HG03378 (cell line): ENCODE measurements at regions not wholly inside any gene's neighbourhood (a gene's known extent, or its start where the extent isn't known, plus 50 kb on each side); places are given as distances from the start of the nearest gene placed in this dataset.
"Not testable (repeated sequence)": the region's sequence is repeated elsewhere in the genome, so short reads cannot be mapped to it uniquely, and the experiment has no call there.

Experiments
- ATAC-seq: cut with Tn5 transposase; IDR thresholded peaks from one replicate; pipeline ENCODE4 v1.9.1; 2021; ENCODE audit warnings: mild to moderate bottlenecking, moderate library complexity; ENCODE audit not compliant: unreplicated experiment

DNA sequence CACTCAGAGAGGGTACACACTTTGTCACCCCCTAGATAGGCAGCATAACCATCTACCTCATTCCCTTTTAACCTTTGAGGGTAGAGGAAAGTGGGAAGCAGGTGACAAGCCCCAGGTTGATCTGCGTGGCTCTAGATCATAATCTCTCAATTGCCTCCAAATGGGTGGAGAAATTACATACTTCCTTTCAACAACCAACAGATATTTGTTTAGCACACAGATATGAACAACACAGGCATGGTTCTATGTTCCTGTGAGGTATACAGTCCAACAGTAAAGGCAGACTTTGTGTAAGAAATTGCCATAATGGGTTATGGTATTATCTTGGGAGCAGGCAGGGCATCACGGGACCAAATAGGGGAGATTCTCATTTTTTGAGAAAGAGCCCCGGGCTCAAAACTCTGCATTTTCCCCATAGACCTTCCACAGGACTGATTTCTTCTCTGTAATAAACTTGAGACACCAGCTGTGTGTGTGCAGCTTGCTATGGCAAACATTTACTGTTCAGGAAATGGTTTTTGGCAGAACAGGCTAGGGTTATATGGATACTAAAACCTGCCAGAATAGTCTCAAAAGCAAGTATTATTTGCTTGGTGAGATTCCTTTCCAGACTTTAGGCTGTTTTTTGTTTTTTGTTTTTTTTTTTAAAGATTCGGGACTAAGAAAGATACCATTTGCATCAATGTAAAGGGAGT, 126.2 kb downstream of the CD164 start:
- no peak for ATAC-seq

DNA sequence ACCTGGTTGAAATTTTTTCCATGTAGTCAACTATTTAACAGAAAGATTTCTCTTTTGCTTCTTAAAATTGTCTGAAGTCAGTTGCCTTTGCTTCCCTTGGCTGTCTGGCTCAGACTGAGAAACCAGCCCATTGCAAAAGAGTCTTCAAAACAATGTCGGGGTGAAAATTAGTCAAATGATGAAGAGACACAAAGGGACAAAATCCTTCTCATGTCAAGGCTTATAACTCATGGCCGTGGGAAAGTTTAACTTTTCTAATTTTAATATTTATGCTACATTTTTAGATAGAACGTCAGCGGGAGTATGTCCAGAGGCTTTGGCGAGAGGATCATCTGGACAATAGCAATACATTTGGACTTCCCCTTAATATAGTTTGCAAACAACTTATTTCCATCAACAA, 127.2 kb downstream of the CD164 start:
- no peak for ATAC-seq

DNA sequence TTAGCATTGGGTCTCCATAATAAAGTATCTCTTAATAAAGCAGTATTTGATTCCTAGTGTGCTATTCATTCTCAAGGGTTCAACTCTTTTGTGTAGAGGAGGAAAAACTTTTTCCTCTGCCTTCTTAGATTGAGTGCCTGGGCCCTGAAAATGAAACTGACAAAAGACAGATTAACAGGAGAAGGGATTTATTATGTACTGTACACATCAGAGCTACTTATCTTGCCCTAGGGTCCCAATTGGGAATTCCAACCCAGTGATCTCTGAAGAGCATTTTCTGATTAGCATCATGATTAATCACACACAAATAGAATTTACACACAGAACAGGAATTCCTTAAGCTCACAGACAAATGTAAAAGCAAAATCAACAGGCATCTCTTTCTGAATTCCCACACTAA, 128.9 kb downstream of the CD164 start:
- ATAC-seq, result no peak

DNA sequence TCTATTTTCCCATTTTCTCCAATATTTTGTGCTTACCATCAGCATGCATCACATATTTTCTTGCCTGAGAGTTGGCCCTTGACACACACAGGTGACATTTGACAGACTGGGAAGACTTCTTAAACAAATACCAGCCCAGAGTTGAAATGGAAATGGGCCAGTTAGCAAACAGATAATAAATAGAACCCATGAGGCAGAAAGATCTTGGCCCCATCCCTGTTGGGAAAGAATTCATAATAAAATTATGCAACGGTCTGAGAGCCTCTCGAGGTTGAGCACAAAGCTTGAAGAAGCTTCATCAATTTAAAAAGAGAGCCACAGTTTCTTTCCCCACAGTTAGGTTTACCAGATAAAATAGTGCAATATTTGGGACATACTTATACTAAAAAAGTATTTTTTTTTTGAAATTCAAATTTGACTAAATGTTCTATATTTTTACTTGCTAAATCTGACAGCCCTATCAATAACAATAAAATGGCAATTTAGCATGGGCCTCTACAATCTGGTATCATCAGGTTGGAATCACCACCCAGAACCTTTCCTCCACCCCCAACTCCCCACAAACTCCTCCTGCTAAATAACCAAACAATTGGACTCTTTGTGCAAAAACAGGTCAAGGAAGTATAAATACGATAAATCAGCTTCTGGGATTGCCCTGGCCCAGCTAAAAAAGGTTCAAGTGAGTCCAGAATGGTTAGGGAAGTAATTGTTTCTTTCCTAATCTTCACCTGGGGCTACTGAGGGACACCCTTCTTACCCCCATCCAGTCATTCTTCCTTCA, 129.8 kb downstream of the CD164 start:
- ATAC-seq, result no peak

DNA sequence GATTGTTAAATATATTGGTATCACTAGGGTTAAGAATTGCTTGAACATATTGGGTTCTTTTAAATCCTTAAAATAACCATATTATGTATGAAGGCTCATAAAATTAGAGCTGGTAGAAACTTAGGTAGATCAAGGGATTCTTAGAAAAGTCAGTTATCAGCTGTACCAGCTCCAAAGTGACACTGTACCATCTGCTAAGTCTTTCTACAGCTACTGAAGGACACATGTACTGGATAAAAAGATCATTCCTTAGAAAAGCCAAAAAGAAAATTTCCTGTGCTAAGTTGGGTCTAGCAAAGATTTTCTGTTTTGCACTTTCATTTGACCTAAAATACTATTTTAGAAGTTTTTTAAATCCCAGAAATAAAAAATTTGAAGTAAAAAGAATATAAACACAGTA, 130.4 kb downstream of the CD164 start:
- ATAC-seq, result no peak

DNA sequence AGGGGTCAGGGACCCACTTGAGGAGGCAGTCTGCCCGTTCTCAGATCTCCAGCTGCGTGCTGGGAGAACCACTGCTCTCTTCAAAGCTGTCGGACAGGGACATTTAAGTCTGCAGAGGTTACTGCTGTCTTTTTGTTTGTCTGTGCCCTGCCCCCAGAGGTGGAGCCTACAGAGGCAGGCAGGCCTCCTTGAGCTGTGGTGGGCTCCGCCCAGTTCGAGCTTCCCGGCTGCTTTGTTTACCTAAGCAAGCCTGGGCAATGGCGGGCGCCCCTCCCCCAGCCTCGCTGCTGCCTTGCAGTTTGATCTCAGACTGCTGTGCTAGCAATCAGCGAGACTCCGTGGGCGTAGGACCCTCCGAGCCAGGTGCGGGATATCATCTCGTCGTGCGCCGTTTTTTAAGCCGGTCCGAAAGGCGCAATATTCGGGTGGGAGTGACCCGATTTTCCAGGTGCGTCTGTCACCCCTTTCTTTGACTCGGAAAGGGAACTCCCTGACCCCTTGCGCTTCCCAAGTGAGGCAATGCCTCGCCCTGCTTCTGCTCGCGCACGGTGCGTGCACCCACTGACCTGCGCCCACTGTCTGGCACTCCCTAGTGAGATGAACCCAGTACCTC, 131.6 kb downstream of the CD164 start:
- not testable (repeated sequence) for ATAC-seq

DNA sequence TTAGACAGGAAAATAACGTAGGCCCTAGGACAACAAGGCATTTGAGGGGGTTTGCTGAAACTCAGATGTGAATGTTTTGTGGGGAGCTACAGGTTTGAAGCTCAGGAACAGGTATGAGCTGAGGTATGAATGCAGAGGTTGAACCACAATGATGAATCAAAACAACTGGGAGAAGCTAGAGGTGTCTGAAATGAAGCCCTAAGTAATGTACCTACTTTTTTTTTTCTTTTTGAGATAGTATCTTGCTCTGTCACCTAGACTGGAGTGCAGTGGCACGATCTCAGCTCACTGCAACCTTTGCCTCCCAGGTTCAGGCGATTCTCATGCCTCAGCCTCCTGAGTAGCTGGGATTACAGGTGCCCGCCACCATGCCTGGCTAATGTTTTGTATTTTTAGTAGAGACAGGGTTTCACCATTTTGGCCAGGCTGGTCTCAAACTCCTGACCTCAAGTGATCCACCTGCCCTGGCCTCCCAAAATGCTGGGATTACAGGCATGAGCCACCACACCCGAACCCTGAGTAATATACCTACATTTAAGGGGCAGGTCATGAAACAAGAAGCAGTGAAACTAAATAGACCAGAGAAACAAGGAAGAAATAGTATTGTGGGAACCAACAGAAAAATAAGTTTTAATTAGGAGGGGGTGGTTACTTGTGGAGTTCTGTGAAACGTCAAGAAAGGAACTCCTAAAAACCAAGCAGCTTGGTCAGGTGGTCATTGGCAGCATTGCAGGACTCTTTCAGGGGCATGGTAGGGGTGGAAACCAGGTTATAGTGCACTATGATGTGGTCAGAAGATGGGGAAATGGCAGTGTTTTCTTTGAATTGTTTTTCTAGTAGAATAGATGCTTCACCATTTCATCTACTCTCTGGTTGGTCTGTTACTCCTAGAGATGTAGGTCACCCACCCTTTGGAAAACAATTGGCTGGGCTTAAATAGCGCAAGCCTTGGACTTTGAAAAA, 138.1 kb downstream of the CD164 start:
- no peak for ATAC-seq

DNA sequence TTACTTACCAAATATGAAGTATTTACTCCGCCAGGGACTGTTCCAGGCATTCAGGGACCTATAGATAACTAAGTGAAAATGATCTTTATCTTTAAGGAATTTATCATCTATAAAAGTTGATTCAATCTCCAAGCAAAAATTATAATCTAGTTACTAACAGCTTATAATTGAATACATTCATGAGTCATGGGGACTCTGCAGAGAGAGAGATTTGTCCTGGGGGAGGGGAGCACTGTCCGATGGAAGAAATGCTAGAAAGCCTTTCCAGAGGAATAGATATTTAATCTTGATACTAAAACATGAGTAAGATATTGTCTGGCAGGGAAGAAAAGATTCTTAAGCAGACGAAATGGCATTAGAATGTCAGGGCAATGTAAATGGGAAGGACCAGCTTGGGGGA, 139.3 kb downstream of the CD164 start:
- no peak for ATAC-seq

DNA sequence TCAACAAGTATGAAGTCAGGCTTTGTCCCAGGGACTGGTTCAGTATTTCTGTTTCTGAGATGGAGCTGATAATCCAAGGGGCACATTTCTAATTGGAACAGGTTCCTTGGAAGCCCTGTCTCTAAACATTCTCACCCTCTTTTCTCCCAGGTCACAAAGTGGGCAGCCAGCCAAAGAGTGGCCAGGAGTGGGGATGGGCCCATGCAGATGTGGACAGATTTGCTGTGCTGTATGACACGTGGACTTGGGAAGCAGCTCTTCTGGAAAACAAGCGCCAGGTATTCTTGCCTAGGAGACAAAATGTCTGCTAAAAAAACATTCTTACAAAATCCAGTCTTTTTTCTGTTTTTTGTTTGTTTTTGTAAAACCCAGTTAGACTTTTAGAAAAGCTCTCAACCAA, 140.2 kb downstream of the CD164 start:
- no peak for ATAC-seq

DNA sequence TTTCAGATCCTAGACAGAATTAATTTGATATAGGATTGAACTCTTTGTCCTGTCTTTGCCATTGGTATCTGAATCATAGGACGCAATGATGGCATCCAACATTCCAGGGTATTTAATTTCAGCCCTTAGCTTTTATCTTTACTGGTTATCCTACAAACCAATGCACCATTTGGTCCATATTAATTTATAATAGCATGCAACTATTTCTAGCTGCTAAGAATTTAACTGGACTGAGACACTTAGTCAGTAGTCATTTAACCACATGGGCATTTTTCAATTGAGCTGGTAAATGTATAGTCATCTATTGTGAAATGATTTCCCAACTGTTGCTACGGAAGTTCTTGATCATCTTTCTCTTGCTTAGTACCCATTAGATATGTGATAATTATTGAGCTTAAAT, 141.1 kb downstream of the CD164 start:
- no peak for ATAC-seq

DNA sequence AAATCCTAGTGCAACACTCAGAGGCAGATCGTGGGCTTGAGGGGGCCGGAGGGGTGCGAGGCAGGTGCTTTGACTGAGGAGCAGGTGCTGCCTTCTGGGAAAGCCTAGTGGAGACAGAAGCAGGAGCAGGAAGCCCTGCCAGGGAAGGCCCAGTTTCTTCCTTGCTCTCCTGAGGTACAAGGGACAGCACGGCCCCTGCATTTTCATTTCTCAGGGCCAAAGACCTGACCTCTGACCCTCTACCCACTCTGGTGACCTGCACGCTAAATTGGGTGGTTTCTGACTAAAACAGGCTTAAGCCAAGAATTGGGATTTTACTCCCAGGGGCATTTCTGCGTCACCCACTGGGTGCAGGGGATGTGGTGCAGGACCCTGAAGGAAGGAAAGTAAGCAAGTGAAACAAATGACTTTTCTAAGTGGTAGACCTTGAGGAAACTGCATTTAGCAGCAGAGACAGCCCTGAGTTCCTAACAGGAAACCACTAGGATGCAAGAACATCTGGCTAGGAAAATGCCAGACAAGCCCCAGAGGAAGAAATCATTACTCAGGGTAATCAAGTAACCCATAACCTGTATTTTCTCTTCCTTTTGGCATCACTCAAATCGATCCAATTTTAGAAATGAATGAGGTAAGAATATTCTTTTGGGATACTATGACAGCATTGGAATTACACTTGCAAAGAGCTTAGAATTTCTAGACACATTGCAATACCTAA, 141.7 kb downstream of the CD164 start:
- ATAC-seq, result no peak

DNA sequence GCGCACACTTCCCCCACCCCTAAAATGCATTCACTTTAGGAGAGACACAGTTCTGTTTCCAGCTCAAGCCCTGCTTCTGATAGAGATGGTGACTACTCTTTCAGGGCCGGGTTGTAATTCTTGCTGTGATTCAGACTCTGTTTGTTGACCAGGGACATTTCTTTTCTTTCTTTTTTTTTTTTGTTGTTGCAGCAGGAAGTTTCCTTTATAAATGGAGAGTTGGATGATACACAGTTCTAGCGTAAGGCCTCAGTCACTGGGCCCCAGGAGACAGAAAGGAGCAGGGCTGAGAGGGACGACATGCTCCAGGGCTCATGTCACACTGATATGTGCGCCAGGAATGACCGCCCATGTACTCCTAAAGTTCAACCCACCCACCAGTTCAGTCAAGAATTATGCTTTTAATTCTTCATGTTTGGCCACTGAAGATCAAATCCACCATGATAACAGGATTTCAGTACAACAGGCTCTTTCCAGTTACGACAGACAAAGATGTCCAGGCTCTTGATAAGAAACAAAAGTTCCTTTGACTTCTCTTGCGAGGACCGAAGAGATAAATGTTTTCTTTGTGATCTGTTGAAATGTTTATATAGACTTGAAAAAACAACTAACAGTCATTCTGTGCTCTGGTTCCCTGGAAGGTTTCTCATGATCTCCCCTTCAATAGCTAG, 142.5 kb downstream of the CD164 start:
- no peak for ATAC-seq

DNA sequence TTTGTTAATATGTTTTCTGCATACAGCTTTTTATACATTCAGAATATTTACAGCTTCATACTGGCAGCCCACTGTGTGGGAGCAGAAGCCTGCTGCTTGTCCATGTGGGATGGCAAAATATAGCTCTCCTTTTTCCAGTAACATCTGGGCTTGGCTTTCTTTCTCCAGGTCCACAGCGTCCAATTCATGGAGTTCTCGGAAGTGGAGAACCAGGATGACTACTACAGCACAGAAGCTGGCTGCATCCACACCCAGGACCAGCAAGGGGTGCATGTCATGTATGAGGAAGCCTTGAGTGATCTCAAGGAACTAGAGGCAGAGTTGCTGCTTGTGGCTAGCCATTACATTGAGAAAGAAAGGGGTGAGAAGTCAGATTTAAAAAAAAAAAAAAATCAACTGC, 143.1 kb downstream of the CD164 start:
- no peak for ATAC-seq

DNA sequence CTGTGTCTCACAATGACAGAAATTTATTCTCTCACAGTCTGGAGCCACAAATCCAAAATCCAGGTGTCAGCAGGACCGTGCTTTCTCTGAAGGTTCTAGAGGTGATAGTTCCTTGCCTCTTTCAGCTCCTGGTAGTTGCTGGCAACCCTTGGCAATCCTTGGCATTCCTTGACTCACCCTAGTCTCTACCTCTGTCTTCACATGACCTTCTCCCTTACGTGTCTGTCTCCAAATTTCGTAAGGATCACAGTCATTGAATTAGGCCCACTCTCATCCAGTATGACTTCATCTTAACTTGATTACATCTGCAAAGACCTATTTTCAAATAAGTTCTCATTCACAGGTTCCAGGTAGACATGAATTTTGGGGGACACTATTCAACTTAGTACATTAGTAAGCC, 143.1 kb downstream of the CEP57L1 start:
- no peak for ATAC-seq

DNA sequence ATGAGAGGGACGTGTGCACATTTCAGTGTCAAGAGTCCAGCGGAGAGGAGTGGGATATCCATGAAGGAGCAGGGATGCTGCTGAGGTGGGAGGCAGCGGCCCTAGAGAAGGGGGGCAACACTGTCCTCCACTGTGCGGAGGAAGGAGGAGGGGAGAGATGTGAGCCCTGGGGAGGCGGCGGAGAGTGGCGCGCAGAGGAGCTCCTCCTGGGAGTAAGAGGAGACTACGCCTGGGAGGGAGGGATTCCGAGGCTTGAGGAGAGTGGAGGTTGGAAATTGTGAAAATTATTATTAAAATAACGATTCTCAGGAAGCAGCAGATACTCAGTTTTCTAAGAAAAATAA, 142.7 kb downstream of the CEP57L1 start:
- no peak for ATAC-seq

DNA sequence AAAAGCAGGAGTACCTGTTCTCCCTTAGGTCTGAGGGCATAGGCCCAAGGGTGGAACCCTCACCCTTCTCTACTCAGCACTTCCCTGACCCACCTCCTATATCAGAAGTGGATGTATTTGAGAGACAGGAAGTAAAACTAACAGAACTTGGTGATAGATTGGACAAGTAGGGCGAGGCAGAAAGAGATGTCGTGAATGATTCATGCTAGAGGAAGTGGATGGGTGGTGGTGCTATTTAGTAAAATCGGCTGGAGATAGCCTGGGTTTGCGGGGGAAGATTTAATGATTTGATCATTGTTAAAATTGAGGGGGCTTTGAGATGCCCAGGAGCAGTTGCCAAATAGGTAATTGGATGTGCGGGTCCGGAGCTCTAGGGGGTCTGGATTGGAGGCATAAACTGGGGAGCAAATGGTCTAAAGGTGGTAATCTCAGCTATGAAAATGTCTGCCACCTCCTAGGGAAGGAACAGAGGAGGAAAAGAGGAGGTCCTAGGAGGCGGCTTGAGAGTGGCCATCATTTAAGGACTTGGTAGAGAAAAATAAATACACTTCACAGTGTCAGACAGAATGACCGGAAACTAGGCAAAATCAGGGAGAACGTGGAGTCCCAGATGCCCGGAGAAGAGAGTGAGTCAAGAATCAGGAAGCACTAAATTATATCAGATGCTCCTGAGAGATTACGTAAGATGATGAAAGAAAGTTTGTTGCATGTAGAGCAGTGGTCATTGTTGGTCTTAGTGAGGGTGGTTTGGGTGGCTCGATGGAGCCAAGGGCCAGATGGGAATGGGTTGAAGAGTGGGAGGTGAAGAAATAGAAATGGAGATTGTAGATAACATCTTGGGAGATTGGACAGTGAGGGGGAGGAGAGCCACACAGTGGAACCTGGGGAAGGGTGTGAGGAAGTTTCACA, 142.0 kb downstream of the CEP57L1 start:
- no peak for ATAC-seq

DNA sequence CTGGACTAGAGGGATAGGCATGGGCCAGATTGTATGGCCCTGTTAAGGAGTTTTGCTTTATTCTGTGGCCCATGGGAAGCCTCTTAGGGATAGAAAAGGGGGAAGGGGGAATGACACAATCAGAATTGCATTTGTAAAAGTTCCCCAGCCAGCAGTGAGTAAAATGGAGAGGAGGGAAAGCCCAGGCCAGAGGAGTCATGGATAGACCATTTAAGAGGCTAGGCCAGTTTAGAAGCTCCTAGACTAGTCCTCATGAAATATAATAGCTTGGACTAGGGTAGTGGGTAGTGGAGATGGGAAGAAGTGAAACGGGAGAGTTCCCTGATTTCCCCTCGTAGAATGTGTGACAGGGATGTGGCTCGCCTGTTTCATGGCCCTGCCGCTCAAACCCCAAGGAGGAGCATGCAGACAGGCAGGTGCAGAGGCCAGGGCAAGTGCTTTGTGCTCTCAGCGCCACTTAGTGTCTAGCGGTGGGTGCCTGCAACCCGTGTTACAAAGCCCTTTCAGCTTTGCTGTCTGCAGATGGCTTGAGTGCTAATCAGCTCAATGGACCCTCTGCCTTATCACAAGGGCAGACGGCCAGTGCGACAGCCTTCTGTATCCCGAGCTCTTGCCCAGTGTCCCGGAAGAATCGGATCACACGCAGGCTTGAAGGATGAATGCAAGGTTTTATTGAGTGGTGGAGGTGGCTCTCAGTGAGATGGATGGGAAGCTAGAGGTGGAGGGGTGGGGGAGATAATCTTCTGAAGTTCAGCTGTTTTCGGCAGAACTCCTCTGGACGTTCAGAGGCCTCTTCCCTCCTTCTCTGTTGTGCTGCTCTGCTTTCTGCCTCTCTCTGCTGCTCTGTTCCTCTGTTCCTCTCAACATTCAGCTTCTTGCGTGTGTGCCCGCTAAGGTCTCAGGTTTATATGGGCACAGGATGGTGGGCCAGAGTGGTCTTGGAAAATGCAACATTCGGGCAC, 141.1 kb downstream of the CEP57L1 start:
- ATAC-seq, result peak; percentile 56
